ENCODE measurements at regions not wholly inside any gene's neighbourhood (a gene's known extent, or its start where the extent isn't known, plus 50 kb on each side); places are given as distances from the start of the nearest gene placed in this dataset.

DNA sequence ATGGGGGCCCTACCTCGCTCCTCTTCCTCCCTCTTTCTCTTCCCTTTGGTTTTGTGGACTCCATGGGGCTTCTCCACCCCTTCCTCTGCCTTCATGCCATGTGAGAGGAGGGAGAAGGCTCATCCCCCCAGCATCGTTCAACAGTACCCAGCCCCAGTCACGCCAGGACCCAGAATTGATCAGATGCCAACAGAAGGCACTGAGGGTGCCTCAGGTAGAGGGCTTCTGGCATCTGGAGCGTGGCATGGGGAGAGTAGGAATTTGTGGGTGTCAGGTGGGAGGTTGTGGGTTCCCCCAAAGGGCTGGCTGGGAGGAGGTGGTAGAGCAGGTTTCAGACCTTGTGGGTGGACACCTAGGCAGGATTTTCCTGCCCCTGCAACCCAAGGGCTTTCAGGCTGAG lies 122.0 kb downstream of the TWIST2 start:
- H3K9me3 ChIP-seq, result no peaks in the 10 kb centered on the region
- no peak overlapping the region for H3K4me3 ChIP-seq
- H3K27me3 ChIP-seq, result no peaks in the 10 kb centered on the region
- H3K27ac ChIP-seq, result no peak overlapping the region
- no peaks in the 10 kb centered on the region for H3K36me3 ChIP-seq
- WGBS, 2 donors, result 75 to 85% methylated on average over 3 to 4 of the region's 4 CpGs
- TF ChIP-seq POLR2AphosphoS5 (IDR thresholded peaks at IDR 0.05), result no peak
- DNase-seq, result no peak
- no peaks in the 10 kb centered on the region for H3K4me1 ChIP-seq
- ATAC-seq (ENCODE audit: low FRiP score in 2 of 2), result no peak

GRCh38 chr2:238970553-238971081 lies 122.7 kb downstream of the TWIST2 start:
- no peak overlapping the region for H3K27ac ChIP-seq
- no peaks in the 10 kb centered on the region for H3K27me3 ChIP-seq
- no peak overlapping the region for H3K4me3 ChIP-seq
- 24 to 35% methylated on average over 5 to 9 of the region's 9 CpGs for WGBS, 2 donors
- no peaks in the 10 kb centered on the region for H3K36me3 ChIP-seq
- ATAC-seq (ENCODE audit: low FRiP score in 2 of 2) (peak; percentile 83 to 86), DNase-seq (peak; percentile 44 to 61)
- TF ChIP-seq POLR2AphosphoS5 (IDR thresholded peaks at IDR 0.05) (no peak), CTCF (IDR thresholded peaks at IDR 0.05) (peak; percentile 90 to 97 (median 94)), POLR2A (IDR thresholded peaks at IDR 0.05) (no peak)
- H3K9me3 ChIP-seq, result no peaks in the 10 kb centered on the region
- no peaks in the 10 kb centered on the region for H3K4me1 ChIP-seq

- DNase-seq (no peak), ATAC-seq (ENCODE audit: low FRiP score in 2 of 2) (no peak)
- no peak overlapping the region for H3K4me3 ChIP-seq
- WGBS, 2 donors, result 92 to 96% methylated on average over 8 to 9 of the region's 9 CpGs
- no peak overlapping the region for H3K27ac ChIP-seq
- TF ChIP-seq CTCF (IDR thresholded peaks at IDR 0.05), result no peak
- no peak for TF ChIP-seq POLR2A (IDR thresholded peaks at IDR 0.05)
- TF ChIP-seq POLR2AphosphoS5 (IDR thresholded peaks at IDR 0.05), result no peak
- TF ChIP-seq EP300 (IDR thresholded peaks at IDR 0.05), result no peak
- H3K36me3 ChIP-seq, result no peaks in the 10 kb centered on the region
- no peaks in the 10 kb centered on the region for H3K4me1 ChIP-seq
- H3K27me3 ChIP-seq, result no peaks in the 10 kb centered on the region
- no peaks in the 10 kb centered on the region for H3K9me3 ChIP-seq
Measured at GRCh38 chr2:238971318-238972145, 123.6 kb downstream of the TWIST2 start.

GRCh38 chr2:238972146-238972445 lies 124.2 kb downstream of the TWIST2 start:
- Histone ChIP-seq H3K4me1 (no peaks in the 10 kb centered on the region), H3K9me3 (no peaks in the 10 kb centered on the region), H3K27ac (no peak overlapping the region), H3K36me3 (no peaks in the 10 kb centered on the region), H3K27me3 (no peaks in the 10 kb centered on the region), H3K4me3 (no peak overlapping the region)
- ATAC-seq (ENCODE audit: low FRiP score in 2 of 2) (no peak), DNase-seq (no peak)
- 81 to 90% methylated on average over 2 to 6 of the region's 6 CpGs for WGBS, 2 donors
- TF ChIP-seq CTCF (IDR thresholded peaks at IDR 0.05) (no peak), EP300 (IDR thresholded peaks at IDR 0.05) (no peak), POLR2A (IDR thresholded peaks at IDR 0.05) (no peak), POLR2AphosphoS5 (IDR thresholded peaks at IDR 0.05) (no peak)

DNA sequence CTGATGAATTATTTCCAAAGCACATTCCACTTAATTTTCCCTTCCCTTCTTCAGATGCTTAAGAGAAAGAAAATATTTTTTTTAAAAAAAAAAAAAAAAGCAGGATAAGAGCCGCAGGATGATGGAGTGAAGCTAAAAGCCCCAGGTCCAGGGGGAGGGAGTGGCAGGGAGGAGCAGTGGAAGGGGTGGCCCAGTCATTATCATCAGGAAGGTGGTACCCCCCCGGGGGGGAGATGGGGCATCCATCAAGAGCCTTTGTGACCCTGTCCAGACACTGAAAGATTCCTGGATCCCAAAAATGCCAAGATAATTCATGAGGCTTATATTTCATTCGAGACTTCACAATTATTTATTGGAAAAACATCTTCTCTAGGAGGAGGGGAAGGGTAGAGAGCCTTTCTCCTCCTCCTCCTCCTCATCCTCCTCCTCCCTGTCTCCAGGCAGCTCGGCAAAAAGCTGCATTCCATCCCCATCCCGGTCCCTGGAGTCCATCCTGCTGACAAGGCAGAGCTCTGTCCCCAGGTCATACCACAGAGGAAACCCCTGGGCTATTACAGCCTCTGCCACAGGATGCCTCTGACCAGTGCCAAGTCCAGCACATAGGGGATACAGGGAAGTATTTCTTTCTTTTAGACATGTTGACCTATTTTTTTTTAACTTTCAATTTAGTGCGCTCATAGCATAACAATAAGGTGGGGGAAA lies 125.3 kb downstream of the TWIST2 start:
- no peak for TF ChIP-seq POLR2AphosphoS5 (IDR thresholded peaks at IDR 0.05)
- no peak for TF ChIP-seq POLR2A (IDR thresholded peaks at IDR 0.05)
- no peak for TF ChIP-seq CTCF (IDR thresholded peaks at IDR 0.05)
- no peak for TF ChIP-seq EP300 (IDR thresholded peaks at IDR 0.05)
- ATAC-seq (ENCODE audit: low FRiP score in 2 of 2) (peak in 1 of 2 donors; percentile 29), DNase-seq (no peak)
- 57 to 60% methylated on average over 6 of the region's 6 CpGs for WGBS, 2 donors
- H3K27me3 ChIP-seq, result no peaks in the 10 kb centered on the region
- no peaks in the 10 kb centered on the region for H3K4me1 ChIP-seq
- H3K27ac ChIP-seq, result no peak overlapping the region
- H3K36me3 ChIP-seq, result no peaks in the 10 kb centered on the region
- H3K4me3 ChIP-seq, result no peak overlapping the region
- no peaks in the 10 kb centered on the region for H3K9me3 ChIP-seq
